SK-N-SH (cell line): ENCODE measurements at regions not wholly inside any gene's neighbourhood (a gene's known extent, or its start where the extent isn't known, plus 50 kb on each side); places are given as distances from the start of the nearest gene placed in this dataset.
A peak's percentile ranks its signal among the peaks of the same experiment; 100 is the strongest.

Source experiments
- CTCF ChIA-PET: fragments of 300-600, 350-600 bp; formaldehyde crosslinking; extraction: SDS; loops from one replicate; lab custom pipeline; 2021; lab: Yijun Ruan, JAX
- POLR2A ChIA-PET: fragments of 350-600 bp; sonication (Branson Sonifier 250); formaldehyde crosslinking; extraction: SDS; loops from one replicate; lab custom pipeline; 2020; ENCODE audit warnings: antibody characterized with exemption, inconsistent platforms; lab: Yijun Ruan, JAX
- DNase-seq: peaks from one replicate; pipeline ENCODE4 v3.0.0; 2012
- H2AFZ ChIP-seq: fragments of 200-600 bp; sonication (generic); 2 replicates; pipeline ENCODE4 v1.8.1; 2016; ENCODE audit warnings: antibody characterized with exemption, mild to moderate bottlenecking, low read depth
- H3F3A ChIP-seq: fragments of 200-600 bp; sonication (generic); replicated peaks from 2 replicates; pipeline ENCODE3; 2016; ENCODE audit warnings: antibody characterized with exemption, mild to moderate bottlenecking; ENCODE audit not compliant: insufficient read depth
- H3K27ac ChIP-seq, 2 experiments: fragments of 200-500 bp in 1 of 2; fragments of 200-600 bp in 1 of 2; sonication (Bioruptor generic) in 1 of 2; sonication (generic), shearing (Covaris generic) in 1 of 2; 2 replicates each; pipeline versions ENCODE4 v1.5.1 to v1.6.1; 2014 to 2016; ENCODE audit warnings: low read depth in 2 of 2, inconsistent platforms in 1 of 2, low read length in 1 of 2, mild to moderate bottlenecking in 1 of 2, mixed read lengths in 1 of 2
- H3K27me3 ChIP-seq: fragments of 200-600 bp; sonication (generic), shearing (Covaris generic); 2 replicates; pipeline ENCODE4 v1.6.1; 2016; ENCODE audit warnings: mixed run types; ENCODE audit not compliant: insufficient read depth
- H3K36me3 ChIP-seq, 2 experiments: fragments of 200-500 bp in 1 of 2; fragments of 200-600 bp in 1 of 2; sonication (Bioruptor generic) in 1 of 2; sonication (generic) in 1 of 2; replicated peaks in 1 of 2; 2 replicates each; pipeline versions ENCODE3 to v1.5.1; 2014 to 2016; ENCODE audit warnings: low read length in 1 of 2, mild to moderate bottlenecking in 1 of 2; ENCODE audit not compliant: insufficient read depth in 2 of 2, control insufficient read depth in 1 of 2
- H3K4me1 ChIP-seq, 2 experiments: fragments of 200-500 bp in 1 of 2; fragments of 200-600 bp in 1 of 2; sonication (Bioruptor generic) in 1 of 2; sonication (generic), shearing (Covaris generic) in 1 of 2; 2 replicates each; pipeline versions ENCODE4 v1.5.1 to v1.6.1; 2014 to 2016; ENCODE audit warnings: low read depth in 1 of 2, low read length in 1 of 2, mixed run types in 1 of 2; ENCODE audit not compliant: insufficient read depth in 2 of 2, control insufficient read depth in 1 of 2
- H3K4me2 ChIP-seq: fragments of 200-600 bp; sonication (generic), shearing (Covaris generic); 2 replicates; pipeline ENCODE4 v1.6.1; 2017; ENCODE audit warnings: mixed run types
- H3K4me3 ChIP-seq, 2 experiments: fragments of 200-500 bp in 1 of 2; fragments of 200-600 bp in 1 of 2; sonication (Bioruptor generic) in 1 of 2; sonication (generic), shearing (Covaris generic) in 1 of 2; 2 replicates each; pipeline versions ENCODE4 v1.5.1 to v1.8.1; 2014 to 2016; ENCODE audit warnings: low read depth in 2 of 2, inconsistent platforms in 1 of 2, low read length in 1 of 2, mild to moderate bottlenecking in 1 of 2, mixed read lengths in 1 of 2, moderate library complexity in 1 of 2
- H3K79me2 ChIP-seq: fragments of 200-600 bp; sonication (generic); 2 replicates; pipeline ENCODE4 v1.8.1; 2017; ENCODE audit warnings: mild to moderate bottlenecking; ENCODE audit not compliant: insufficient read depth
- H3K9ac ChIP-seq: fragments of 200-600 bp; sonication (generic); 2 replicates; pipeline ENCODE4 v1.6.1; 2017; ENCODE audit warnings: mixed run types
- H3K9me2 ChIP-seq: fragments of 200-600 bp; sonication (generic); 2 replicates; pipeline ENCODE4 v1.6.1; 2017; ENCODE audit warnings: mixed run types
- H3K9me3 ChIP-seq: fragments of 200-600 bp; sonication (generic); 2 replicates; pipeline ENCODE4 v1.6.1; 2017; ENCODE audit warnings: mixed run types, mild to moderate bottlenecking, moderate library complexity
- H4K20me1 ChIP-seq: fragments of 200-600 bp; sonication (generic); 2 replicates; pipeline ENCODE4 v1.6.1; 2017; ENCODE audit warnings: mild to moderate bottlenecking, mixed run types; ENCODE audit not compliant: insufficient read depth
- CHD2 ChIP-seq: fragments of 150-350 bp; IDR thresholded peaks from 2 replicates; pipeline ENCODE4 v1.6.1; 2018; ENCODE audit warnings: low read length; ENCODE audit not compliant: partially characterized antibody
- EP300 ChIP-seq, 2 experiments: IDR thresholded peaks; 2 replicates each; pipeline versions ENCODE4 v1.4.0 to v1.6.1; 2012; ENCODE audit warnings: borderline replicate concordance in 1 of 2, low read depth in 1 of 2, low read length in 1 of 2
- FOSL2 ChIP-seq: IDR thresholded peaks from 2 replicates; pipeline ENCODE4 v1.4.0; 2012; ENCODE audit warnings: low read depth, mild to moderate bottlenecking, moderate library complexity, borderline replicate concordance
- GABPA ChIP-seq: IDR thresholded peaks from 2 replicates; pipeline ENCODE4 v1.4.0; 2012; ENCODE audit warnings: low read depth, mild to moderate bottlenecking
- IRF3 ChIP-seq: fragments of 150-350 bp; IDR thresholded peaks from 2 replicates; pipeline ENCODE4 v1.6.1; 2016; ENCODE audit warnings: mild to moderate bottlenecking, low read depth, low read length
- JUND ChIP-seq: IDR thresholded peaks from 2 replicates; pipeline ENCODE4 v1.4.0; 2012
- MAX ChIP-seq: IDR thresholded peaks from 2 replicates; pipeline ENCODE4 v1.4.0; 2012; ENCODE audit warnings: low read depth
- MEF2A ChIP-seq: IDR thresholded peaks from 2 replicates; pipeline ENCODE4 v1.4.0; 2012; ENCODE audit warnings: low read depth, borderline replicate concordance
- NRF1 ChIP-seq: IDR thresholded peaks from 2 replicates; pipeline ENCODE4 v1.6.1; 2012; ENCODE audit warnings: low read depth, mild to moderate bottlenecking, low read length
- PBX3 ChIP-seq: IDR thresholded peaks from 2 replicates; pipeline ENCODE4; 2012
- RAD21 ChIP-seq: IDR thresholded peaks from 2 replicates; pipeline ENCODE4 v1.6.1; 2012; ENCODE audit warnings: mild to moderate bottlenecking, low read length
- RCOR1 ChIP-seq: fragments of 150-350 bp; IDR thresholded peaks from 2 replicates; pipeline ENCODE4 v1.6.1; 2017; ENCODE audit warnings: antibody characterized with exemption, low read length
- REST ChIP-seq: IDR thresholded peaks from 2 replicates; pipeline ENCODE4 v1.6.1; 2012; ENCODE audit warnings: mild to moderate bottlenecking, low read depth, low read length, moderate library complexity
- RFX5 ChIP-seq: IDR thresholded peaks from 2 replicates; pipeline ENCODE4 v1.6.1; 2012; ENCODE audit warnings: mild to moderate bottlenecking, improper control_type of control experiment, low read length
- RXRA ChIP-seq: IDR thresholded peaks from 2 replicates; pipeline ENCODE4 v1.4.0; 2012; ENCODE audit warnings: low read depth, mild to moderate bottlenecking, borderline replicate concordance
- SIN3A ChIP-seq: IDR thresholded peaks from 2 replicates; pipeline ENCODE4 v1.6.1; 2012; ENCODE audit warnings: low read depth, mild to moderate bottlenecking, low read length, moderate library complexity, borderline replicate concordance
- USF2 ChIP-seq: fragments of 150-350 bp; IDR thresholded peaks from 2 replicates; pipeline ENCODE4 v1.6.1; 2017; ENCODE audit warnings: antibody characterized with exemption, low read length, low read depth, borderline replicate concordance
- YY1 ChIP-seq: IDR thresholded peaks from 2 replicates; pipeline ENCODE4 v1.4.0; 2012; ENCODE audit warnings: low read depth, mild to moderate bottlenecking
- ZBTB33 ChIP-seq: IDR thresholded peaks from 2 replicates; pipeline ENCODE4 v1.4.0; 2012; ENCODE audit warnings: low read depth, borderline replicate concordance
- WGBS: methylation state at CpG from one replicate; pipeline ENCODE4 v1.1.6; 2017; ENCODE audit warnings: low lambda C conversion rate; 5-methylcytosine and 5-hydroxymethylcytosine counted together

- peak; percentile 91 for TF ChIP-seq FOSL2
- no peak for TF ChIP-seq RCOR1
Measured at GRCh38 chr2:18413676-18414396, 146.6 kb downstream of the RDH14 start (continued).

GRCh38 chr2:18412980-18413675 lies 147.3 kb downstream of the RDH14 start:
- DNase-seq: no peak
- Histone ChIP-seq H3K9ac (peak overlapping the region; percentile 49; the same call in 1 of the 2 replicates), H3F3A (peaks cover 28% of the 10 kb centered on the region), H4K20me1 (no peaks in the 10 kb centered on the region), H3K4me3 (peak overlapping the region; percentile 14 to 33; a peak in 3 of 4 replicates), H3K27me3 (no peaks in the 10 kb centered on the region), H3K9me2 (no peaks in the 10 kb centered on the region), H2AFZ (no peak overlapping the region; the same call in 1 of the 2 replicates), H3K79me2 (no peaks in the 10 kb centered on the region), H3K9me3 (no peaks in the 10 kb centered on the region), H3K4me2 (peak overlapping the region; percentile 79), H3K27ac (peak overlapping the region; percentile 47 to 93; a peak in 3 of 4 replicates), H3K36me3 (no peaks in the 10 kb centered on the region), H3K4me1 (peaks cover 0 to 12% of the 10 kb centered on the region in 2 experiments; a peak in 2 of 4 replicates)
- ChIA-PET POLR2A (no interaction called here), CTCF (interaction anchor here (0.6 to 2.0 kb wide), 3 partner anchors 9 to 35 kb away, joined by 3 to 8 read pairs (median 3); no protein-coding TSS in a partner anchor)
- WGBS: 31% methylated on average over 3 of the region's 3 CpGs
- TF ChIP-seq RCOR1 (no peak), IRF3 (no peak), MAX (no peak), ZBTB33 (no peak), GABPA (no peak), MEF2A (no peak), YY1 (no peak), NRF1 (no peak), EP300 (IDR thresholded peaks at IDR 0.05; ENCODE audit: borderline replicate concordance in 1 of 2, low read depth in 1 of 2, low read length in 1 of 2) (peak in 1 of 2 experiments; percentile 60; a peak in 1 of 4 replicates), CHD2 (no peak), SIN3A (no peak), REST (no peak), RXRA (peak; percentile 42; the same call in 1 of the 2 replicates), JUND (peak; percentile 90), USF2 (no peak), RAD21 (no peak), PBX3 (peak; percentile 55), RFX5 (no peak)
